AG09309 (cell line): ENCODE measurements at regions not wholly inside any gene's neighbourhood (a gene's known extent, or its start where the extent isn't known, plus 50 kb on each side); places are given as distances from the start of the nearest gene placed in this dataset.

Experiments
- DNase-seq: peaks from one replicate; pipeline ENCODE4 v3.0.0-alpha.2; 2010; ENCODE audit warnings: low read depth
- H3K4me3 ChIP-seq: 2 replicates; pipeline ENCODE4 v1.5.1; 2011; ENCODE audit warnings: mild to moderate bottlenecking, low read depth, low read length, moderate library complexity; ENCODE audit not compliant: control insufficient read depth
- TF ChIP-seq, protein P1 (sequence below): IDR thresholded peaks from 2 replicates; pipeline ENCODE4 v1.5.1; 2011; ENCODE audit warnings: mild to moderate bottlenecking, low read depth, low read length, inconsistent platforms; ENCODE audit not compliant: insufficient read depth, control insufficient read depth; ENCODE audit errors: missing control alignments

- DNase-seq: no peak
- no peak overlapping the region for H3K4me3 ChIP-seq
- TF ChIP-seq, protein P1, sequence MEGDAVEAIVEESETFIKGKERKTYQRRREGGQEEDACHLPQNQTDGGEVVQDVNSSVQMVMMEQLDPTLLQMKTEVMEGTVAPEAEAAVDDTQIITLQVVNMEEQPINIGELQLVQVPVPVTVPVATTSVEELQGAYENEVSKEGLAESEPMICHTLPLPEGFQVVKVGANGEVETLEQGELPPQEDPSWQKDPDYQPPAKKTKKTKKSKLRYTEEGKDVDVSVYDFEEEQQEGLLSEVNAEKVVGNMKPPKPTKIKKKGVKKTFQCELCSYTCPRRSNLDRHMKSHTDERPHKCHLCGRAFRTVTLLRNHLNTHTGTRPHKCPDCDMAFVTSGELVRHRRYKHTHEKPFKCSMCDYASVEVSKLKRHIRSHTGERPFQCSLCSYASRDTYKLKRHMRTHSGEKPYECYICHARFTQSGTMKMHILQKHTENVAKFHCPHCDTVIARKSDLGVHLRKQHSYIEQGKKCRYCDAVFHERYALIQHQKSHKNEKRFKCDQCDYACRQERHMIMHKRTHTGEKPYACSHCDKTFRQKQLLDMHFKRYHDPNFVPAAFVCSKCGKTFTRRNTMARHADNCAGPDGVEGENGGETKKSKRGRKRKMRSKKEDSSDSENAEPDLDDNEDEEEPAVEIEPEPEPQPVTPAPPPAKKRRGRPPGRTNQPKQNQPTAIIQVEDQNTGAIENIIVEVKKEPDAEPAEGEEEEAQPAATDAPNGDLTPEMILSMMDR: no peak
Observed at GRCh38 chr6:76553256-76553655, 480.8 kb upstream of the IMPG1 start.

DNA sequence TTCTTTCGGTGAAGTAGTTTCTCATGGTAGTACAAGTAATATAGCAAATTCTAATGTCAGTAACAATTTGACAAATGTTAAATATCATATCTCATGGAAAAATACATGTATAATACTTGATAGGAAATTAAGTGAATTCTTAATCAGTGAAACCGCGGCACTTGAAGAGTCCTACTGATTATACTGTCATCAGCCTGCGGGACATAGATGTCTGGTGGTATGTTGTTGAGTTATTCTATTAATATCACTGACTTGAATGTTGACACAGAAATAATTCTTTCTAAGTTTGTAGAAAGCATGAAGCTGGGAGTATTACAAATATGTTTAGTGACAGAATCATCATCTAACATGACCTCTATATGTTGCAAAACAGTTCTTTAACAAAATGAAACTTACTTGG is 479.8 kb upstream of the IMPG1 start:
- H3K4me3 ChIP-seq: no peak overlapping the region
- DNase-seq: no peak
- TF ChIP-seq, protein P1: no peak

- no peak for DNase-seq
- H3K4me3 ChIP-seq: no peak overlapping the region
- TF ChIP-seq, protein P1: no peak
Observed at GRCh38 chr6:76533661-76534060, 461.2 kb upstream of the IMPG1 start.

GRCh38 chr6:76532647-76533046 is 460.2 kb upstream of the IMPG1 start:
- H3K4me3 ChIP-seq: no peak overlapping the region
- TF ChIP-seq, protein P1: no peak
- no peak for DNase-seq

DNA sequence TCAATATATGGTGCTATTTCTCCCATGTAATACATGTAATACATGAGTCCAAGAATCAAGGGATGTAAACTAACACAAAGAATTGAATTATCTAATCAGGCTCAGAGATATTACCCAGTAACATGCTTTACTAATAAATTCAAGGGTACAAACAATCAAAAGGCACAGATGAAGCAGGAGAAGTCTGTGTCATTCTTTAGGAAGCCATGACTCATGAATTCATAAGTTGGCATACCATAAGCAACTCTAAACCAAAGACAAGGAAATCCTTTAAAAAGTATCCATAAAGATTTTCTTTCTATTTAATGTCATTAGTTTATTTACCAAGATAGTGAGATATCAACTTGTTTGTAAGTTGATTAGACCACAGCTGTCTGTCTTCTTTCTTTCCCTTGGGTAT is 446.0 kb upstream of the IMPG1 start:
- no peak overlapping the region for H3K4me3 ChIP-seq

DNA sequence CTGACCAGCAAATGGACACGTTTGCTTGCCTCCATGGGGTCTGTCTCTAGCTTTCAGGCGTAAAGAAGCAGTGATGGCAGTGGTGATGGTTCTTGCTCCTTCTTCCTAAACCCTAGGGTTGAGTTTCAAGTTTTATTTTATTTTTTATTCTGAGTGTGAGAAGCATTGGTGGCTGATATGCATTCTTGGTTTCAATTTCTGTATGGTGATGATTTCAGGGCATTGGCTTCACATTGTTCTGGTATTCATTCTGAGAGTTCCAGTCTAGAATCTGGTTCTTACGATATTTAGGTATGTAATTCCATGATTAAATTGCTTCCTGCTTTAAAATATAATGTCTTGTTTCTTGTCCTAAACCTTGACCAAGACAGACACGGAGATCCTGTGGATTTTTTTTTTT is 444.5 kb upstream of the IMPG1 start:
- no peak overlapping the region for H3K4me3 ChIP-seq
- no peak for DNase-seq
- TF ChIP-seq, protein P1: no peak

More for the DNA sequence above, 446.0 kb upstream of the IMPG1 start:
- no peak for DNase-seq
- TF ChIP-seq, protein P1: no peak

DNA sequence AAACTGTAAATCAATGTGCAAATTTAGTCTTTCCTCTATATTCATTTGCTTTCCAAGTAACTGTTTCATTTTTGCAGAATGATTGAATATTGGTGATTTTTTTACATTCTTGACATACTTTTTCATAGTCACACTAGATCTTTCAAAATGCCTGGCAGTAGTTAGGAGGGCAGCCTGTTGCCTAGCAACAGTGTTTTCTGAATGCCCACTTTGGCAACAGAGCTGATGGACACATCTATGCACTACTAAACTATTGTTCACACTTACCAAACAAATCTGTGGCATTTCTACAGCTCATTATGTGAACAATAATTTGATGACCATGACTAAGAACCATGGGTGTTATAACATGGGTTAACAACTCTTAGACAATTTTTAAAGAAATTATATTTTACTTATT is 438.0 kb upstream of the IMPG1 start:
- TF ChIP-seq, protein P1: no peak
- no peak for DNase-seq
- H3K4me3 ChIP-seq: no peak overlapping the region
